Keratinocyte (primary cell): ENCODE measurements at regions not wholly inside any gene's neighbourhood (a gene's known extent, or its start where the extent isn't known, plus 50 kb on each side); places are given as distances from the start of the nearest gene placed in this dataset.

Experiments used
- DNase-seq: peaks from one replicate; pipeline ENCODE4 v3.0.0-alpha.2; 2011; ENCODE audit warnings: low read depth, missing footprints, low spot score
- FAIRE-seq: peaks from 2 replicates; lab custom pipeline; 2011; peaks lifted over from hg19 to GRCh38; lab: Jason Lieb, UNC
- H2AFZ ChIP-seq: 2 replicates; pipeline ENCODE4 v1.6.0; 2012; ENCODE audit warnings: low read length, control low read depth, inconsistent platforms; ENCODE audit not compliant: control insufficient read depth
- H3K27ac ChIP-seq: 2 replicates; pipeline ENCODE4 v1.5.1; 2011; ENCODE audit warnings: low read length; ENCODE audit not compliant: control insufficient read depth, insufficient read depth
- H3K27me3 ChIP-seq: 3 replicates; pipeline ENCODE4 v1.6.0; 2011; ENCODE audit warnings: low read length; ENCODE audit not compliant: control insufficient read depth, insufficient read depth; ENCODE audit errors: extremely low read depth
- H3K36me3 ChIP-seq, 2 experiments: 2 replicates in 1 of 2; 3 replicates in 1 of 2; pipeline ENCODE4 v1.5.1; 2011; ENCODE audit warnings: low read length in 2 of 2, mild to moderate bottlenecking in 1 of 2; ENCODE audit not compliant: control insufficient read depth in 2 of 2, insufficient read depth in 2 of 2; ENCODE audit errors: extremely low read depth in 1 of 2
- H3K4me1 ChIP-seq: 3 replicates; pipeline ENCODE4 v1.5.1; 2011; ENCODE audit warnings: low read length; ENCODE audit not compliant: control insufficient read depth, insufficient read depth; ENCODE audit errors: extremely low read depth
- H3K4me2 ChIP-seq: 3 replicates; pipeline ENCODE4 v1.6.0; 2011; ENCODE audit warnings: low read depth, low read length; ENCODE audit not compliant: control insufficient read depth, insufficient read depth; ENCODE audit errors: extremely low read depth
- H3K4me3 ChIP-seq, 3 experiments: fragments of 200-600 bp in 1 of 3; sonication (generic) in 1 of 3; 2 replicates in 2 of 3; 3 replicates in 1 of 3; pipeline ENCODE4 v1.5.1; 2011 to 2016; ENCODE audit warnings: low read length in 3 of 3, mild to moderate bottlenecking in 3 of 3, control low read depth in 2 of 3, inconsistent platforms in 1 of 3, low read depth in 1 of 3, mixed read lengths in 1 of 3, mixed run types in 1 of 3, moderate library complexity in 1 of 3; ENCODE audit not compliant: control insufficient read depth in 2 of 3, insufficient read depth in 2 of 3; ENCODE audit errors: extremely low read depth in 1 of 3
- H3K79me2 ChIP-seq: 2 replicates; pipeline ENCODE4 v1.6.0; 2012; ENCODE audit warnings: low read length; ENCODE audit not compliant: control insufficient read depth, insufficient read depth
- H3K9ac ChIP-seq: 3 replicates; pipeline ENCODE4 v1.6.0; 2011; ENCODE audit warnings: low read length; ENCODE audit not compliant: control insufficient read depth, insufficient read depth; ENCODE audit errors: extremely low read depth
- H3K9me1 ChIP-seq: 3 replicates; pipeline ENCODE4 v1.6.0; 2011; ENCODE audit warnings: low read length; ENCODE audit not compliant: control insufficient read depth, insufficient read depth; ENCODE audit errors: extremely low read depth
- H3K9me3 ChIP-seq: 2 replicates; pipeline ENCODE4 v1.5.1; 2012; ENCODE audit warnings: low read depth, low read length; ENCODE audit not compliant: control insufficient read depth
- H4K20me1 ChIP-seq: 3 replicates; pipeline ENCODE4 v1.6.0; 2011; ENCODE audit warnings: low read length; ENCODE audit not compliant: control insufficient read depth, insufficient read depth; ENCODE audit errors: extremely low read depth
- CTCF ChIP-seq, 3 experiments: IDR thresholded peaks in 1 of 3; conservative IDR thresholded peaks in 1 of 3; optimal IDR thresholded peaks in 1 of 3; 2 replicates in 2 of 3; 3 replicates in 1 of 3; pipeline versions ENCODE3 to v1.5.1; 2011; ENCODE audit warnings: low read length in 3 of 3, mild to moderate bottlenecking in 3 of 3, moderate library complexity in 2 of 3, control low read depth in 1 of 3, inconsistent platforms in 1 of 3; ENCODE audit not compliant: insufficient read depth in 2 of 3; ENCODE audit errors: extremely low read depth in 1 of 3
- EZH2 ChIP-seq: IDR thresholded peaks from one replicate; pipeline ENCODE4 v1.6.1; 2012; ENCODE audit warnings: inconsistent platforms, mild to moderate bottlenecking, low read length, moderate library complexity
- dilution Hi-C: fragments of 300-500 bp; cut with MboI; formaldehyde crosslinking; loops from one replicate; pipeline ENCODE4 v1.7.0; 2020; ENCODE audit warnings: low sequenced_read_pairs; ENCODE audit not compliant: extremely low pct_ligation_motif_present

GRCh38 chr20:9927224-9927623, 88.3 kb upstream of the PAK5 start:
- Histone ChIP-seq H4K20me1 (no peaks in the 10 kb centered on the region), H3K27me3 (no peaks in the 10 kb centered on the region), H2AFZ (no peak overlapping the region), H3K79me2 (no peaks in the 10 kb centered on the region), H3K9me1 (no peaks in the 10 kb centered on the region), H3K4me2 (peak overlapping the region; percentile 30), H3K36me3 (no peaks in the 10 kb centered on the region), H3K4me1 (peaks cover 32% of the 10 kb centered on the region), H3K9ac (no peak overlapping the region), H3K4me3 (no peak overlapping the region), H3K27ac (no peak overlapping the region), H3K9me3 (no peaks in the 10 kb centered on the region)
- dilution Hi-C loops = no loop called here
- FAIRE-seq = peak; percentile 67
- TF ChIP-seq CTCF (optimal IDR thresholded peaks at IDR 0.05 in 1 of 3, IDR thresholded peaks at IDR 0.05 in 1 of 3, conservative IDR thresholded peaks at IDR 0.05 in 1 of 3; ENCODE audit: extremely low read depth in 1 of 3, insufficient read depth in 2 of 3, low read length in 3 of 3) (no peak), EZH2 (no peak)
- no peak for DNase-seq

DNA sequence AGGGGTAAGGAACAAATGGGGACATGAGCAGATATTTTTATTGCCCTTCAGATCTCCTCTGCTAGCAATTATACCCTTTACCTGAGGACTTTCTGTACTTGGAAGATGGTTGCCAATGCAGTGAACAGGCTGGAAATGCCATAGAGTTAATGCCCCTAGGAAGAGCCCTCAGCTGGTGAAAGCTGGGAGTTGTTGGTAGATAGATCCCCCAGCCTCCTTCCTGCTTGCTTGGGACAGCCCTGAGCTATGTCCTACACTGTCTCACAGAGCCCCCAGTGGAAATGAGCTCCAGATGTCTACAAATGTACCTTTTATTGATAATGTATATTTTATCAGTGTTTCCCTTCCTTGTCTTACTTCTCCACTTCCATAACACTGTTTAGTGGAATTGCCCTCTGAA, 87.6 kb upstream of the PAK5 start:
- Histone ChIP-seq H3K9me1 (no peaks in the 10 kb centered on the region), H3K9ac (no peak overlapping the region), H3K36me3 (no peaks in the 10 kb centered on the region), H3K9me3 (no peaks in the 10 kb centered on the region), H3K27me3 (no peaks in the 10 kb centered on the region), H3K4me3 (no peak overlapping the region), H3K79me2 (no peaks in the 10 kb centered on the region), H3K4me2 (no peak overlapping the region), H3K27ac (no peak overlapping the region), H3K4me1 (peaks cover 32% of the 10 kb centered on the region), H4K20me1 (no peaks in the 10 kb centered on the region), H2AFZ (no peak overlapping the region)
- dilution Hi-C loops = no loop called here
- FAIRE-seq = no peak
- no peak for TF ChIP-seq CTCF (optimal IDR thresholded peaks at IDR 0.05 in 1 of 3, IDR thresholded peaks at IDR 0.05 in 1 of 3, conservative IDR thresholded peaks at IDR 0.05 in 1 of 3; ENCODE audit: extremely low read depth in 1 of 3, insufficient read depth in 2 of 3, low read length in 3 of 3)
- no peak for DNase-seq
